NCI-H69 (cell line): ENCODE measurements at regions not wholly inside any gene's neighbourhood (a gene's known extent, or its start where the extent isn't known, plus 50 kb on each side); places are given as distances from the start of the nearest gene placed in this dataset.

Experiments
- DNase-seq: peaks from one replicate; lab custom pipeline; 2025; lab: John Stamatoyannopoulos, UW

DNA sequence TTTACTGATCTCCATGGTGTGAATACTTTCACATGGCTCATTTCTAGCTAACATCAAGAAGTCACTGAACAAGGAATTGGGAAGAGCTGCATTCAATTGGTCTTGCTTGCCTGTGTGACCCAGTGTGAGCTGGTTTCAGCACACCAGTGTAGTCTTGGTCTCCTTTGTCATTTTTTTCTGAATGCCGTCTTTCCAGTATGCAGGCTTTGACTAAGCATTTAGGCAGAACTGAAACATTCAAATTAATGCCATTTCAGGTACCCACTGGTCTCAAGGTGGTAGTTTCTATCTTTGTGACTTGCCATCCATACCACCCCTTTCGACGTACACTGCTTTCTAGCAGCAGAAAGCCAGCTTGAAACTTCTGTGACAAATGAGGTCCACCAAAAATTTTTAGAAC is 550.5 kb upstream of the BOD1L1 start:
- DNase-seq: no peak

GRCh38 chr4:14178421-14178820 is 550.9 kb upstream of the BOD1L1 start:
- DNase-seq: peak; percentile 6

GRCh38 chr4:14180166-14180565 is 552.6 kb upstream of the BOD1L1 start:
- DNase-seq: no peak

- no peak for DNase-seq
Observed at GRCh38 chr4:14180983-14181601, 553.6 kb upstream of the BOD1L1 start.

- no peak for DNase-seq
Observed at GRCh38 chr4:14182148-14182547, 554.6 kb upstream of the BOD1L1 start.

- peak; percentile 72 for DNase-seq
Observed at GRCh38 chr4:14184265-14184664, 556.7 kb upstream of the BOD1L1 start.

GRCh38 chr4:14184767-14185166 is 557.2 kb upstream of the BOD1L1 start:
- DNase-seq: no peak

DNA sequence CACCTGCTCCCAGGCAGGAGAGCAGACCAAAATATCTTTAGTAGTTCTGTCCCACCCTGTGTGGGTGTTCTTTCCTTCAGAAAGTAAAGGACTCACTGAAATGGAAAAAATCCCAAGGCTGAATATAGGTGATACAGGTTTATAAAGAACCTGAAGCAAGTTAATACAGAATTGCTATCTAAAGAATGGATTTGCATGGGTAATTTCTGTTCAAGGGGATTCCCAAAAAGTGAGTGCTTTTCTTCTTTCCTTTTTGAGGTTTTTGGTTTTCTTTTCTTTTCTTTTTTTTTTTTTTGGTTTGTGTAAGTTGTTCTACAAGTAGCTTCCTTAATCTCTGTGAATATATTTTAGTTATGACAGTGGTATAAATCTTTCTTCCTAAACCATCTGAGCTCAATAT is 560.7 kb upstream of the BOD1L1 start:
- no peak for DNase-seq

DNA sequence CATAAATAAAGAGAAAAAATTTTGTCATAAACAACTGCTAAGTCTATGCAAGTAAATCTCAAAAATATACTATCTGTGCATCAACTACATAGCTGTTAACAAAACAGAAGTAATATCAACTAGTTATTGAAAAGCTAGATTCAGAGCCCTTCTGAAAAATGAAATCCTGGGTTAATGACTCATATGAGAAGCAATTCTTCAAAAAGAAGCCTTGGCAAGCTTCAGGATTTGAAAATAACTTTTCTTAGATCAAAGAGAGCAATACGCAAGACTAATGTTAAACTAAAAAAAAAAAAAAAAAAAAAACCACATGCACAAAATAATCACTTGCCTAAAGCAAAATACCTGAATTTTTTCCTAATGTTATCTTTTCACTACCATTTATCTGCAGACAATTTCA is 566.1 kb upstream of the BOD1L1 start:
- DNase-seq: no peak

DNA sequence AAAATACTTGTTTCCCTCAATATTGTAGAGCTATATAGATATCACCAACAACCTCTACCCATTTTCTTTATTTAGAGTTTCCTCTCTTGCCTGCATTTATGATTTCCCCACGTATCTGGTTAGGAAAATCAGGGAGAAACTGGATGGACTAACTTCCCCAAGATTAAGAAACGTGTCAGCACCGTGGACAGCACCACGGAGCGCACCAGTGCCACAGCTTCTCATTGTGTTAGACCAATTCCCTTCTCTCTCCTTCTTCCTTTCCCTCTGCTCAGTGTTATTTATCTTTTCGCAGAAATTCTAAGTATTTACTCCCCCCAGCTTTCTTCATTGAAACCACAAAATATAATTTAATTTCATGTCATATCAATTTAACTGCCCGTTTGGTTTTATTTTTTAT is 568.6 kb upstream of the BOD1L1 start:
- no peak for DNase-seq

DNA sequence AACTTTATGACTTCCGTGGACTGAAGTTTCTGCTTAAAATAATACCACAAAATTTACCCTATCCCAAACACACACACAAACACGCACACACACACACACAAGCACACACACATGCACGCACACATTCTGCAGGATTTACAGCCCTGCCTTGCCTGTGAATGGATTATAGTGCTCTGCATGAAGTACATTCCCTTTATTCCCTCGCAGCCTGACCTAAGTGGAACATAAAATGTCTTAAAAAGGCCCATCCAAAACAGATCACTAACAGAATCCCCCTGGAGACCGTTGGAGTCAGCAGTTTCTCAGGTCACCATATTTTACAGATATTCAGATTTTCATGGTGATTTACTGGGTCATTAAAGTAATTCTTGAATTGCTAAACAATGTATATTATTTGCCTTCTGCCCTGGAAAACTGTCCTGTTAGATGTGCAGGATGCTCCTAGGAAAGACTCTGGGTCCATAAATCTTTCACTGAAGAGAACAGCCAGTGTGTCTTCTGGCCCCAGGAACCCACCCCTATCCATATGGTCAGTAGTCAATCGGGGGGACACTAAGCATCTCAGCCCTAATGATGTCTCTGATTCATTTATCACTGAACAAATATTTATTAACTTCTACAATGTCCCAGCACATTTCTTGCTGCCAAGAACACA is 587.7 kb upstream of the BOD1L1 start:
- DNase-seq: no peak

DNA sequence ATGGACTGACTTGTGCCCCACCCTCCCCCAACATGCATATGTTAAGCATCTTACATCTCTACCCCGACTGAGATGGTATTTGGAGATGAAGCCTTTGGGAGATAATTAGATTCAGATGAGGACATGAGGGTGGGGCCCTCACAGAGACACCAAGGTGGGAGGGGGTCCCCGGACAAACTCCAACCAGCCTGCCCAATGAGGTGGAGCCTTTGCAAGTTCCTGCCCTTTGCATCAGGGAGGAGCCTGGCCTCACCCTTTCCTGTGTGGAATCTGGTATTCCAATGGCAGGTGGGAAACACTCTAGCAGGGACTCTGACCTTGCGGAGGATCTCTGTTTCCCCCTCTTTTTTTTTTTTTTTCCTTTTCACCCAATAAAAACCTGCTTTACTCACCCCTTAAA is 589.9 kb upstream of the BOD1L1 start:
- DNase-seq: no peak

DNA sequence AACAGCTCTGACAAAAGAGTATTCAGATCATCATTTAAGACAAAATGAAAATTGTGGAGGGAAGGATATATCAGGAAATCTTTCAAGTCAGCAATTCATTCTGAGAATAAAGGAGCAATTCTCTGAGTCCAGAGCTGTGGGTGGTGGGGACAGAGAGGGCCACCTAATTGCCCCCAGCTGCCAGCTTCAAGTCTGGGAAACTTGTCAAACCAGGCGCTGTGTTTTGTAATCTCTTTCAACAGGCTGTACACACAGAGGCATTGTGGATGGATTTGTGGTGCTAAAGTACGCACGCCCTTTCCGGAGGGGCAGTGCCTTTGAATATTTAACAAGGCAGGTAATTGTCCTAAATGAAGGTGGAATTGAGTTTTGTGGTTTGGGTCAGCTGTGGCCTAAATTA is 591.1 kb upstream of the BOD1L1 start:
- DNase-seq: peak; percentile 55

DNA sequence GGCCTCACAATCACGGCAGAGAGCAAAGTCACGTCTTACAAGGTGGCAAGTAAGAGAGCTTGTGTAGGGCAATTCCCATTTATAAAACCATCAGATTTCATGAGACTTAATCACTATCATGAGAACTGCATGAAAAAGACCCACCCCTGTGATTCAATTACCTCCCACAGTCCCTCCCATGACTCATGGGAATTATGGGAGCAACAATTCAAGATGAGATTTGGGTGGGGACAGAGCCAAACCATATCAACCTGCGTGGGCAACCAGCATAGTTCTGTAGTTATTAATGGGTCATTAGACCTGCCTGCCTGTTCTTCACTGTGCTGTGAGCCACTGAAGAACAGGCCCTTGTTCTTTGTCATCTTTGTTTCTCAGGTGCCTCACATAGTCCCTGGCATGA is 593.7 kb upstream of the BOD1L1 start:
- DNase-seq: no peak

GRCh38 chr4:14222377-14223029 is 595.0 kb upstream of the BOD1L1 start:
- DNase-seq: no peak

DNA sequence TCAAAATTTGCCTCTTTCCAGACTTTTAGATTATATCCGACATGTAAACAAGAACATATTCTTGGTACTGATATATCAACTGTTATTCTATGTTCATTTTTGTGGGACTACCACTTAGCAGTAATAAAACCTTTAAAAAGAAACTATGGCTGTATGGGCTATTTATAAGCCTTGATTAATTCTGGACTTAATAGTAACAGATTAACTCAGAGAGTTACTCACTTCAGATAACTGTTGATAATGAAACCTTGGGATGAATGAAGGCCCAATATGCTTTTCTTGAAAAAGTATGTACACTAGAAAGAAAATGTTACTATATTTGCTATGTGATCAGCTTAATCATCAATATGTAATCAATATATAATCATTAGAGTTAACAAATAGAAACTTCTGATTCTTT is 595.9 kb upstream of the BOD1L1 start:
- no peak for DNase-seq

DNA sequence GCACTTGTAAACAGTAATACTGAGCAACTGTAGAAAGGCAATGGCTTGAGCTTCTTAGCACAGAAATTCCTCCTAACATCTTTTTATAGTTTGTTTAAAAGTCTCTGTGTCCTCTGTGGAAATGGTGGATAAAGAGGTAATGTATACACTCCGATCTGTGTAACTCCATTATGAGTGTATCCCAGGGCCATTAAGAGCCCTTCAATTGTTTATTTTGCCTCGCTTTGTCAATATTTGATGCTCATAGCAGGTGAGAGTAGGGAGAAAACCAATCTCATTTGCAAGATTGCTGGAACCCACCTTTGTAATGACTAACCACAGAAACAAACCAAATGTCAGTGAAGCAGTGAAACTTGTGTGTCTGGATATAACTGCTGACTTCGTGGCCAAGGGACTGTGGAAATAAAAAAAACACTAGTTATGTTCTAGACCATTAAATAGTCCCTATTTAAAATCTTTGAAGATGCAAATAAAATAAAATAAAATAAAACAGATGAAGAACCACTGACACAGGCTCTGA is 598.2 kb upstream of the BOD1L1 start:
- peak; percentile 88 for DNase-seq

GRCh38 chr4:14233126-14233525 is 605.6 kb upstream of the BOD1L1 start:
- DNase-seq: no peak

GRCh38 chr4:14234307-14234706 is 606.8 kb upstream of the BOD1L1 start:
- DNase-seq: no peak

DNA sequence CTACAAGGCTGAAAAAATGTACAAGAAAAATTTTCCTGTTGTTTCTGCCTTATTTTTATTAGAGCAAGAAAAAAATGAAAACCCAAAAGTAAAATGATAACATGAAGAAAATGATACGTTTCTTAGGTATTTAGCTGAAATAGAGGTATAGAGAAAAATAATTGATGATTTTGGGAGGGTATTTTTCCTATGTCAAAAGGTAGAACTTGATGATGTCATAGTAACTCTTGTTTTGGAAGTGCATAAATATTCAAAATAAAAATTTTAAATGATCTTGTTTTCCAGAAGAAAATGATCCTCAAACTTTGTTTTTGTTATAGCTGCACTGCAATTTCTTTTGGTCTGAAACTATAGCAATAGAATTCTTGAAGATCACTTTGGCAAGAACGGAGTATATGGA is 608.8 kb upstream of the BOD1L1 start:
- no peak for DNase-seq

GRCh38 chr4:14237911-14238310 is 610.4 kb upstream of the BOD1L1 start:
- DNase-seq: no peak

DNA sequence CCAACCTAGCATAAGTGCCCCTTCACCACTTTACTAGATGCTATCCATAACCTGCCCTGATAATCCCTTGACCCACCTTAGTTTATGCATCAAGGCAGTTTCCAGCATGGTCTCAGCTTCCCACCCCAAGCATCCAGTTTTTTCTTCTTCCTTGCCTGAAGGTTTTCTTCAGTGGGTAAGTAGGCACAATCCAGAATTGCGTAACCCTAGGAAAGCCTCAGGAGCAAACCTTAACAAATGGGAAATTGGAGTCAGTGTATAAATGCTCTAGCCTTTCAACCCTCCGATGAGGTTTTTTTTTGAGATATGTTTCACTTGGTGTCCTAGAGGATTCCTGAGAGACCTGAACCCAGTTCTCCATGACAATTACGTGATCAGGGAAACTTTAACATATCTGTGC is 614.0 kb upstream of the BOD1L1 start:
- no peak for DNase-seq

DNA sequence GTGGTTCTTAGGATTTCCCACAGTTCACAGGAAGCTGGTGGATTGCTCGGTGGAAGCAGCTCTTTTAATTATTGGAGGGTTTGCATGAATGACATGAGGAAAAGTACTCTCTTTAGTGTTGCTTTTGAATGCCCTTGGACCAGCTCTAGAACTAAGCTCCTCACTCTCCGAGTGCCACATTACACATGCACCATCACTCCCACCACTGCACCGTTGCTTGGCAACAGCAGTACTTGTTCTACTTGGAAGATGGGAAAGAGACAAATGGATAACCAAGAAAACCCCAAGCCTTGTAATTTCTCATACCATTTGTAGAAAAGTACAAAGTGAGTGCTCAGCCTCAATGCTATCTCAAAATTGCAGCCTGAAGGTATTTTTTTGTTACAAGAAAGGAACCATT is 620.2 kb upstream of the BOD1L1 start:
- DNase-seq: peak; percentile 2
